NCI-H1436 (cell line): ENCODE measurements at regions not wholly inside any gene's neighbourhood (a gene's known extent, or its start where the extent isn't known, plus 50 kb on each side); places are given as distances from the start of the nearest gene placed in this dataset.
"Not testable (repeated sequence)": the region's sequence is repeated elsewhere in the genome, so short reads cannot be mapped to it uniquely, and the experiment has no call there.

ENCODE experiments used
- DNase-seq: peaks from one replicate; lab custom pipeline; 2025; lab: John Stamatoyannopoulos, UW

GRCh38 chr10:21292763-21293517 is 232.5 kb downstream of the SKIDA1 start:
- peak; percentile 10 for DNase-seq

GRCh38 chr10:21290499-21291160 is 234.9 kb downstream of the SKIDA1 start:
- no peak for DNase-seq

GRCh38 chr10:21289961-21290360 is 235.5 kb downstream of the SKIDA1 start:
- no peak for DNase-seq

- DNase-seq, result no peak
Observed at GRCh38 chr10:21289271-21289670, 236.2 kb downstream of the SKIDA1 start.

- no peak for DNase-seq
Observed at GRCh38 chr10:21285742-21286331, 239.6 kb downstream of the SKIDA1 start.

- DNase-seq, result no peak
Observed at GRCh38 chr10:21285207-21285606, 240.3 kb downstream of the SKIDA1 start.

GRCh38 chr10:21284301-21284700 is 241.2 kb downstream of the SKIDA1 start:
- DNase-seq, result no peak

GRCh38 chr10:21283053-21283452 is 242.4 kb downstream of the SKIDA1 start:
- not testable (repeated sequence) for DNase-seq

GRCh38 chr10:21281765-21282484 is 243.6 kb downstream of the SKIDA1 start:
- no peak for DNase-seq

- DNase-seq, result no peak
Observed at GRCh38 chr10:21280971-21281572, 244.4 kb downstream of the SKIDA1 start.

- DNase-seq, result no peak
Observed at GRCh38 chr10:21280037-21280436, 245.4 kb downstream of the SKIDA1 start.

- no peak for DNase-seq
Observed at GRCh38 chr10:21279217-21279575, 246.3 kb downstream of the SKIDA1 start.

GRCh38 chr10:21278491-21279216 is 246.8 kb downstream of the SKIDA1 start:
- DNase-seq, result peak; percentile 73

GRCh38 chr10:21273400-21273968 is 252.0 kb downstream of the SKIDA1 start:
- no peak for DNase-seq

GRCh38 chr10:21272643-21273399 is 252.7 kb downstream of the SKIDA1 start:
- no peak for DNase-seq

- no peak for DNase-seq
Observed at GRCh38 chr10:21270976-21271375, 254.5 kb downstream of the SKIDA1 start.

- no peak for DNase-seq
Observed at GRCh38 chr10:21269289-21269688, 256.2 kb downstream of the SKIDA1 start.

- no peak for DNase-seq
Observed at GRCh38 chr10:21265622-21266021, 259.9 kb downstream of the SKIDA1 start.

GRCh38 chr10:21264271-21264670 is 261.2 kb downstream of the SKIDA1 start:
- no peak for DNase-seq

GRCh38 chr10:21263839-21264238 is 261.6 kb downstream of the SKIDA1 start:
- DNase-seq, result no peak
